AG04449 (cell line): ENCODE measurements at regions not wholly inside any gene's neighbourhood (a gene's known extent, or its start where the extent isn't known, plus 50 kb on each side); places are given as distances from the start of the nearest gene placed in this dataset.

Experiments used
- CTCF ChIA-PET: fragments of 350-600 bp; formaldehyde crosslinking; extraction: SDS; loops from one replicate; lab custom pipeline; 2021; ENCODE audit warnings: antibody characterized with exemption; lab: Yijun Ruan, JAX
- POLR2A ChIA-PET: fragments of 400-600, 350-600 bp; formaldehyde crosslinking; extraction: SDS; loops from one replicate; lab custom pipeline; 2020; ENCODE audit warnings: antibody characterized with exemption, inconsistent platforms; lab: Yijun Ruan, JAX
- DNase-seq: peaks from one replicate; pipeline ENCODE4 v3.0.0-alpha.2; 2010; ENCODE audit warnings: low read depth, low spot score
- H3K4me3 ChIP-seq: 2 replicates; pipeline ENCODE4 v1.5.1; 2011; ENCODE audit warnings: low read depth, mild to moderate bottlenecking, control low read depth, low read length
- TF ChIP-seq, protein P1 (sequence below): IDR thresholded peaks from one replicate; pipeline ENCODE4 v1.5.1; 2011; ENCODE audit warnings: mild to moderate bottlenecking, moderate library complexity, low read length, control low read depth, inconsistent platforms; ENCODE audit not compliant: insufficient read depth; ENCODE audit errors: missing control alignments

DNA sequence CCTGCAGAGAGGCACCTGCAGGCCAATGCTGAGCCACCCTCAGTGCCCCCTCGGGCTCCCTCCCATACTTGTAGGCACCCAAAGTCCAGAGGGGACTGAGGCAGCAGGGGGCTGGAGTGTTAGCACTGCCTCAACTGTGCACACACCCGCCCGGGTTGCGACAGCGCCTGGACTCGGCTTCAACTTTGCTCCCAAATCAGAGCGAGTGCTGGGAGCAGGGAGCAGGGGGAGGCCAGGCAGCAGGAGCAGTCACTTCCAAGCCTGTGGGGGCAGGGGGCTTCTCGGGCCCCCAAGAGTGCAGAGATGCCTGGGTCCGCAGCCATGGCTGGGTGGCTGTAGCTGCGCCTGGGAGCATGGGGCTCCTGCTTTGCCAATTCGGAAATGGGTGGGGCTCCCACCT lies 79.5 kb downstream of the DISP1 start:
- ChIA-PET CTCF (no interaction called here), POLR2A (no interaction called here)
- H3K4me3 ChIP-seq = no peak overlapping the region
- DNase-seq = no peak
- TF ChIP-seq, protein P1, sequence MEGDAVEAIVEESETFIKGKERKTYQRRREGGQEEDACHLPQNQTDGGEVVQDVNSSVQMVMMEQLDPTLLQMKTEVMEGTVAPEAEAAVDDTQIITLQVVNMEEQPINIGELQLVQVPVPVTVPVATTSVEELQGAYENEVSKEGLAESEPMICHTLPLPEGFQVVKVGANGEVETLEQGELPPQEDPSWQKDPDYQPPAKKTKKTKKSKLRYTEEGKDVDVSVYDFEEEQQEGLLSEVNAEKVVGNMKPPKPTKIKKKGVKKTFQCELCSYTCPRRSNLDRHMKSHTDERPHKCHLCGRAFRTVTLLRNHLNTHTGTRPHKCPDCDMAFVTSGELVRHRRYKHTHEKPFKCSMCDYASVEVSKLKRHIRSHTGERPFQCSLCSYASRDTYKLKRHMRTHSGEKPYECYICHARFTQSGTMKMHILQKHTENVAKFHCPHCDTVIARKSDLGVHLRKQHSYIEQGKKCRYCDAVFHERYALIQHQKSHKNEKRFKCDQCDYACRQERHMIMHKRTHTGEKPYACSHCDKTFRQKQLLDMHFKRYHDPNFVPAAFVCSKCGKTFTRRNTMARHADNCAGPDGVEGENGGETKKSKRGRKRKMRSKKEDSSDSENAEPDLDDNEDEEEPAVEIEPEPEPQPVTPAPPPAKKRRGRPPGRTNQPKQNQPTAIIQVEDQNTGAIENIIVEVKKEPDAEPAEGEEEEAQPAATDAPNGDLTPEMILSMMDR = no peak

DNA sequence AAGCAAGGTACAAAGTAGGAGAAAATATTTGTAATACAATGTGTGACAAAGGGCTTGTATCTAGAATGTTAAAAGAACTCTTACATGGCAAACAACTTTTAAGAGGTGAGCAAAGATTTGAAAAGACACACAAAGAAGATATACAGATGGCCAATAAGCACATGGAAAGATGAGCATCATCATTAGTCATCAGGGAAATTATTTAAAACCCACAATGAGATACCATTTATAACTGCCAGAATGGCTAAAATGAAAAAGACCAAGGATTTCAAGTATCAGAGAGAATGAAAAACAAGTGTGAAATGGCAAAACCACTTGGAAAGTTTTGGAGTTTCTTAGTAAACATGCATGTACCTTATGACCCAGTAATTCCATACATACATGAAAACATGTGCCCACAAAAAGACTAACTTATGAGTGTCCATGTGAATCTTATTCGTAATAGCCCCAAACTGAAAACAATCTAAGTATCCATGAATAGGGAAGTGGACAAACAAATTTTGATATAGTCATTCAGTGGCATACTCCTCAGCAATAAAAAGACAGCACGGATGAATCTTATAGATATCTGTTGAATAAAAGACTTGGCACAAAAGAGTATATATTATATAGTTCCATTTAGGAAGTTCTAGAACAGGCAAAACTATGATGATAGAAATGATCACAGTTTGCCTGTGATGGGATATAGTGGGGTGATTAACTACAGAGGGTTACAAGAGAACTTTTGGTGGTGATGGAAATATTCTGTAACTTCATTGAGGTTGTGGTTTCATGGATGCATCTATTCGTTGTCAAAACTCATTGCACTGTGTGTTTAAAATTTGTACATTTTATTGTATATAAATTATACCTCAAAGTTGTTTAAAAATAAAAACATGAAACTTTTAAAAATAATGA lies 82.0 kb downstream of the DISP1 start:
- no peak overlapping the region for H3K4me3 ChIP-seq
- TF ChIP-seq, protein P1 = no peak
- DNase-seq = no peak
- ChIA-PET CTCF (no interaction called here), POLR2A (no interaction called here)

DNA sequence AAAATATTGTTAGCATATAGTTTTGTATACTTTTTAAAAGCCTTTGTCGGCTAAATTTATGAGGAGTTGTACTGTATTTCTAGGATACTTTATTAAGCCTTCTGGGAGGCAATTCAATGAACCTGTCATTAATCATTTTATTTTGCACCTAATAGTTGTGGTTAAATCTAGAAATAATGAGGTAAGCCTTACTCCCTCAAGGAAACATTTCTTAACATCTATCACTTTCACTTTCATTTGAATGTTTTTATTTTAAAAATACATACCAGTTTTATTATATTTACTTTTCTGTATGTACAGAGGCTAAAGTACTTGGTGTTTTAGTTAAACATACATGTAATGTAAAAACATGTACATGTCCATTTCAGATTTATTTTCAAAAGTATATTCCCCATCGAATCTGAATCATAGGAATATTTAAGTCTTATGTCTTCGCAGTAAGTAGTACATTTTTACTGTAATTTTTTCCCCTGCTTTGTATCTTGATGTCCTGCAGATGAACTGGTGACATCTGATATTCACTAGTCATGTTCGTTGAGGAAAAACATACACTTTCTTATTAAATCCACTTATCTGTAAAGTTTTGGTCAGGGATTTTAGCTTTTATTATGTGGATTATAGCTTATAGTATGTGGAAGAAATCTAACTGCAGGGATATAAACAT lies 82.8 kb downstream of the DISP1 start:
- CTCF ChIA-PET = no interaction called here
- H3K4me3 ChIP-seq = peak overlapping the region; percentile 1; the same call in 1 of the 2 replicates
- TF ChIP-seq, protein P1 = no peak
- POLR2A ChIA-PET = no interaction called here
- DNase-seq = no peak

DNA sequence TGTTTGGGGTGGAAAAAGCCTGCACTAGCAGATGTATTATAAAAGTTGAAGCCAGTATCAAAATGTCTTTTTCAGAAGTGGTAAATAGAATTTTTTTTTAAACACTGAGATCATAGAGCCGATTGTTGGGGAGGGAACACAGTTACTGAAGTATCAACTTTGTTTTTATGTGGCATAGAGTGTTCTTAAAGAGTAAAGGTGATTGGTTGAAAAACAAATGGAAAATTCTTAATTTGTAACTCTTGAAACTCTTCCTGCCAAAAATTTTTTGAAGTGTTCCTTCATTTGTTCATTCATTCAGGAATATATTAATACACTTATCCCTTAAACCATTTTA lies 83.3 kb downstream of the DISP1 start:
- no peak for DNase-seq
- no peak overlapping the region for H3K4me3 ChIP-seq
- POLR2A ChIA-PET = no interaction called here
- CTCF ChIA-PET = no interaction called here
- TF ChIP-seq, protein P1 = no peak

DNA sequence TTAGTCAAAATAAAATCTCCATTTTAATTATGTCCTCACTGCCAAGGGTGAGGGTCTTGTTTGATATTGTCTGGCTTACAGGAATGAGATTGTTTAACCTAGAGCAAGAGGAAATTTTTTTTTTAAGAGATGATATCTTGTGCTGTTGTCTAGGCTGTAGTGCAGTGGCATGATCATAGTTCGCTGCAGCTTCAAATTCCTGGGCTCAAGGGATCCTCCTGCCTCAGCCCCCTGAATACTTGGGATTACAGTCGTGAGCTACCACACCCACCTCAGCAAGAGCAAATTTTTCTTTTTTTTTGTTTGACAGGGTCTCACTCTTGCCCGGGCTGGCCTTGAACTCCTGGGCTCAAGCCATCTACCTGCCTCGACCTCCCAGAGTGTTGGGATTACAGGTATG lies 84.6 kb downstream of the DISP1 start:
- ChIA-PET POLR2A (no interaction called here), CTCF (interaction anchor here (1.2 kb wide), 1 partner anchor 181 kb away, joined by 3 read pairs; no protein-coding TSS in a partner anchor)
- H3K4me3 ChIP-seq = no peak overlapping the region
- no peak for DNase-seq
- TF ChIP-seq, protein P1 = no peak

DNA sequence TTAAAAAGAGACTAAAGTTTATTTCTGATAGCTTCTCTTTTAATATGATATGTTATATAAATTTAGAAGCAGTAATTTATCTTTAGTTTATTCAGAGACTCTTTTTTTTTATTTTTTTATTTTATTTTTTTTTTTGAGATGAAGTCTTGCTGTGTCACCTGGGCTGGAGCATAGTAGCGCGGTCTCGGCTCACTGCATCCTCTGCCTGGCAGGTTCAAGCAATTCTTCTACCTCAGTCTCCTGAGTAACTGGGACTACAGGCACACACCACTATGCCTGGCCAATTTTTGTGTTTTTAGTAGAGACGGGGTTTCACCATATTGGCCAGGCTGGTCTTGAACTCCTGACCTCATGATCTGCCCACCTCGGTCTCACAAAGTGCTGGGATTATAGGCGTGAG lies 89.6 kb downstream of the DISP1 start:
- DNase-seq = no peak
- H3K4me3 ChIP-seq = no peak overlapping the region
- ChIA-PET CTCF (interaction anchor here (0.7 kb wide), 1 partner anchor 12 kb away, joined by 5 read pairs; no protein-coding TSS in a partner anchor), POLR2A (no interaction called here)
- TF ChIP-seq, protein P1 = no peak
